ENCODE measurements at regions not wholly inside any gene's neighbourhood (a gene's known extent, or its start where the extent isn't known, plus 50 kb on each side); places are given as distances from the start of the nearest gene placed in this dataset.

DNA sequence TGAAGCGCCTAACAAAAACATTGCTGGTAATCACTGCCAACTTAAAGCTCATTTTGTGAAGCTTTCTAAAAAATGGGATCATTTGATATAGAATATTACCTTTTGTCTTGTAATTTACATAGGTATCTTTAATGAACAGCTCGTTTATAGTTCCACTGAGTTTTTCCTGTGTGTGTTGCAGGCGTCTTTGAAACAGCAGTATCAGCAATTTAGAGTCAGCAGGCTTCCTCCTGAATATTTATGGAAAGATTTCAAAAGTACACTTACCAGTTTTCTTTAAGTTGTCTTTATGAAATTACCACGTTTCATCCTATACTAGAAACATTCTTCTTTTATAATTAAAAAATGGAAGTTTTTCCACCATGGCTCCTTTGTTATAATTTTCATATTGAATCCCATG is 140.3 kb upstream of the GRIN3A start:
- DNase-seq (ENCODE audit: low spot score): no peak
- H3K4me3 ChIP-seq (ENCODE audit: low read depth in 1 of 3, low read length in 3 of 3): no peak overlapping the region
- no peaks in the 10 kb centered on the region for H3K4me1 ChIP-seq (ENCODE audit: control insufficient read depth in 4 of 4, insufficient read depth in 4 of 4, low read length in 3 of 4)
- WGBS: 69% methylated on average over 4 of the region's 4 CpGs
- TF ChIP-seq FOXA2 (IDR thresholded peaks at IDR 0.05): no peak
- TF ChIP-seq RAD21 (IDR thresholded peaks at IDR 0.05): no peak
- TF ChIP-seq, protein P1, sequence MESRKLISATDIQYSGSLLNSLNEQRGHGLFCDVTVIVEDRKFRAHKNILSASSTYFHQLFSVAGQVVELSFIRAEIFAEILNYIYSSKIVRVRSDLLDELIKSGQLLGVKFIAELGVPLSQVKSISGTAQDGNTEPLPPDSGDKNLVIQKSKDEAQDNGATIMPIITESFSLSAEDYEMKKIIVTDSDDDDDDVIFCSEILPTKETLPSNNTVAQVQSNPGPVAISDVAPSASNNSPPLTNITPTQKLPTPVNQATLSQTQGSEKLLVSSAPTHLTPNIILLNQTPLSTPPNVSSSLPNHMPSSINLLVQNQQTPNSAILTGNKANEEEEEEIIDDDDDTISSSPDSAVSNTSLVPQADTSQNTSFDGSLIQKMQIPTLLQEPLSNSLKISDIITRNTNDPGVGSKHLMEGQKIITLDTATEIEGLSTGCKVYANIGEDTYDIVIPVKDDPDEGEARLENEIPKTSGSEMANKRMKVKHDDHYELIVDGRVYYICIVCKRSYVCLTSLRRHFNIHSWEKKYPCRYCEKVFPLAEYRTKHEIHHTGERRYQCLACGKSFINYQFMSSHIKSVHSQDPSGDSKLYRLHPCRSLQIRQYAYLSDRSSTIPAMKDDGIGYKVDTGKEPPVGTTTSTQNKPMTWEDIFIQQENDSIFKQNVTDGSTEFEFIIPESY (IDR thresholded peaks at IDR 0.05): no peak
- TF ChIP-seq EGR1 (IDR thresholded peaks at IDR 0.05; ENCODE audit: low read depth in 2 of 2): no peak
- TF ChIP-seq FOXA1 (IDR thresholded peaks at IDR 0.05): no peak
- TF ChIP-seq GABPA (IDR thresholded peaks at IDR 0.05 in 1 of 2, conservative IDR thresholded peaks at IDR 0.05 in 1 of 2): no peak
- TF ChIP-seq ATF3 (IDR thresholded peaks at IDR 0.05): no peak
- H3K36me3 ChIP-seq (ENCODE audit: control insufficient read depth in 4 of 4, insufficient read depth in 3 of 4, low read depth in 1 of 4, low read length in 3 of 4): no peaks in the 10 kb centered on the region
- no peaks in the 10 kb centered on the region for H3K9me3 ChIP-seq (ENCODE audit: control insufficient read depth in 4 of 4, low read length in 3 of 4)
- no peak overlapping the region for H3K27ac ChIP-seq (ENCODE audit: low read depth in 1 of 2, low read length in 2 of 2)
- no peak overlapping the region for H3K9ac ChIP-seq (ENCODE audit: low read depth in 1 of 2, low read length in 2 of 2)
- H3K27me3 ChIP-seq (ENCODE audit: control insufficient read depth in 4 of 4, insufficient read depth in 4 of 4, low read length in 3 of 4): no peaks in the 10 kb centered on the region

DNA sequence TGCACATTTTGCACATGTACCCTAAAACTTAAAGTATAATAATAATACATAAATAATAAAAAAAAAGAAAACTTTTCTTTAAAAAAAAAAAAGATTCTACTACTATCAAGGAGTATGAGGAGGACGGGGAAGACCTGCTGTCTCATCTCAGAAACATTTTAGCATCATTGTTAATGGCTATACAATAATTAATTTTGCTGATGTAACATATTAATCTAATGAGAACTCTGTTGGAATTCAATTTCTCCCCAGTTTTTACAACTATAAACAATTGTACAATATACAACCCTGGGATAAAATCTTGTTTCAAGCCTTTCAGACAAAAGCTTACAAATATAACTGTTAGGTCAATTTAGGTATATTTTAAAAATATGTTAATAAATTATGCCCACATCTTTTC is 139.0 kb upstream of the GRIN3A start:
- no peaks in the 10 kb centered on the region for H3K36me3 ChIP-seq (ENCODE audit: control insufficient read depth in 4 of 4, insufficient read depth in 3 of 4, low read depth in 1 of 4, low read length in 3 of 4)
- H3K4me1 ChIP-seq (ENCODE audit: control insufficient read depth in 4 of 4, insufficient read depth in 4 of 4, low read length in 3 of 4): no peaks in the 10 kb centered on the region
- no peaks in the 10 kb centered on the region for H3K9me3 ChIP-seq (ENCODE audit: control insufficient read depth in 4 of 4, low read length in 3 of 4)
- no peaks in the 10 kb centered on the region for H3K27me3 ChIP-seq (ENCODE audit: control insufficient read depth in 4 of 4, insufficient read depth in 4 of 4, low read length in 3 of 4)
- H3K9ac ChIP-seq (ENCODE audit: low read depth in 1 of 2, low read length in 2 of 2): no peak overlapping the region
- 81% methylated on average over 1 of the region's 1 CpG for WGBS
- TF ChIP-seq CTCF (IDR thresholded peaks at IDR 0.05; ENCODE audit: low read depth, low read length, missing input control) (no peak), EGR1 (IDR thresholded peaks at IDR 0.05; ENCODE audit: low read depth in 2 of 2) (no peak), GABPA (IDR thresholded peaks at IDR 0.05 in 1 of 2, conservative IDR thresholded peaks at IDR 0.05 in 1 of 2) (no peak), YY1 (IDR thresholded peaks at IDR 0.05) (no peak), RAD21 (IDR thresholded peaks at IDR 0.05) (no peak), HNF4A (conservative IDR thresholded peaks at IDR 0.05) (no peak), RXRA (IDR thresholded peaks at IDR 0.05) (no peak)
- TF ChIP-seq, protein P2, sequence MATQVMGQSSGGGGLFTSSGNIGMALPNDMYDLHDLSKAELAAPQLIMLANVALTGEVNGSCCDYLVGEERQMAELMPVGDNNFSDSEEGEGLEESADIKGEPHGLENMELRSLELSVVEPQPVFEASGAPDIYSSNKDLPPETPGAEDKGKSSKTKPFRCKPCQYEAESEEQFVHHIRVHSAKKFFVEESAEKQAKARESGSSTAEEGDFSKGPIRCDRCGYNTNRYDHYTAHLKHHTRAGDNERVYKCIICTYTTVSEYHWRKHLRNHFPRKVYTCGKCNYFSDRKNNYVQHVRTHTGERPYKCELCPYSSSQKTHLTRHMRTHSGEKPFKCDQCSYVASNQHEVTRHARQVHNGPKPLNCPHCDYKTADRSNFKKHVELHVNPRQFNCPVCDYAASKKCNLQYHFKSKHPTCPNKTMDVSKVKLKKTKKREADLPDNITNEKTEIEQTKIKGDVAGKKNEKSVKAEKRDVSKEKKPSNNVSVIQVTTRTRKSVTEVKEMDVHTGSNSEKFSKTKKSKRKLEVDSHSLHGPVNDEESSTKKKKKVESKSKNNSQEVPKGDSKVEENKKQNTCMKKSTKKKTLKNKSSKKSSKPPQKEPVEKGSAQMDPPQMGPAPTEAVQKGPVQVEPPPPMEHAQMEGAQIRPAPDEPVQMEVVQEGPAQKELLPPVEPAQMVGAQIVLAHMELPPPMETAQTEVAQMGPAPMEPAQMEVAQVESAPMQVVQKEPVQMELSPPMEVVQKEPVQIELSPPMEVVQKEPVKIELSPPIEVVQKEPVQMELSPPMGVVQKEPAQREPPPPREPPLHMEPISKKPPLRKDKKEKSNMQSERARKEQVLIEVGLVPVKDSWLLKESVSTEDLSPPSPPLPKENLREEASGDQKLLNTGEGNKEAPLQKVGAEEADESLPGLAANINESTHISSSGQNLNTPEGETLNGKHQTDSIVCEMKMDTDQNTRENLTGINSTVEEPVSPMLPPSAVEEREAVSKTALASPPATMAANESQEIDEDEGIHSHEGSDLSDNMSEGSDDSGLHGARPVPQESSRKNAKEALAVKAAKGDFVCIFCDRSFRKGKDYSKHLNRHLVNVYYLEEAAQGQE (IDR thresholded peaks at IDR 0.05): no peak
- H3K27ac ChIP-seq (ENCODE audit: low read depth in 1 of 2, low read length in 2 of 2): no peak overlapping the region
- no peak overlapping the region for H3K4me3 ChIP-seq (ENCODE audit: low read depth in 1 of 3, low read length in 3 of 3)
- DNase-seq (ENCODE audit: low spot score): no peak

All from liver (tissue), 8 donors.